NCI-H2171 treated with DMSO at 0.1 percent for 48 hours (cell line): ENCODE measurements at regions not wholly inside any gene's neighbourhood (a gene's known extent, or its start where the extent isn't known, plus 50 kb on each side); places are given as distances from the start of the nearest gene placed in this dataset.
"Not testable (repeated sequence)": the region's sequence is repeated elsewhere in the genome, so short reads cannot be mapped to it uniquely, and the experiment has no call there.

Source experiments
- DNase-seq: peaks from one replicate; lab custom pipeline; 2025; lab: John Stamatoyannopoulos, UW

DNA sequence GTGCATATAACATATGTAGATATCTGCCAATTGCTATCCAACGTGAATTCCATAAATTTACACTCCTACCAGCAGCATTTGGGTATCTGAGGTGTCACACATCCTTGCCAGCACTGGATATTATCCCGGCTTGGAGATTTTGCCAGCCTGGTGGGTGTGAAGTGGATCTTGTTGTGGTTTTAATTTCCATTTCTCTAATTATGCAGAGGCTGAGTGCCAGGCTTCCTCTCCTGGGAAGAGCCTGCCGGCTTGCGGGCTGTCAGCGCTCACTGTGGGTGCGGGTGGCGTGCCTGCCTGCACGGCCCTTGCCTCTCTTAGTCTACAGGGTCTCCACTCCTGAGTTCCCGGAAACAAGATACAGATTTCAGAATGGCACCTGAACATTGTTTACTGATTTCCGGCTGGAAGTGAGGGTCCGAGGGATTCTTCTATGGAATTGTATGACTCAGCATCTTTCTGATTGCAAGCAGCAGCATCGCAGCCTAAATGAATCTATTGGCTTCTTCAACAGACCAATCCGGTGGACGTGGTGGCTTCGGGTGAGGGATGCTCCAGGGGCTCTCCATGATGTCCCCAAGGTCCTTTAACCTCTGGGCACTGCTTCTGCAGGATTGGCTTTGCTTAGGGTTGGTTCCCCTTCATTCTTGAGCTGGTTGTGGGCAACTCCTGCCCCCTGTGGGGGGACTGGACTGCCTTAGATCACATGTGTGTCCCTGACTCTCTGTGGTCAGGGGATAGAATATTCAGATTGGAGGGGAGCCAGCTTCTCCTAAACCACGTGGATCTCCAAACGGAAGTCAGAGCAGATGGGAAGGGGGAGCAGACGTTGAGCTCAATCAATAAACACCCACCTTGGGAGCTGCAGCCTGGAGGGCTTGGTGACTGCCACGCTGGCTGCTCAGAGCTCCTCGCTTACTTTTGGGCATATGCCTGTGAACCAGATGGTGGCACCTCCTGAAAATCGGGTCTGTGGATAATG lies 58.0 kb upstream of the LRPAP1 start:
- peak; percentile 67 for DNase-seq

DNA sequence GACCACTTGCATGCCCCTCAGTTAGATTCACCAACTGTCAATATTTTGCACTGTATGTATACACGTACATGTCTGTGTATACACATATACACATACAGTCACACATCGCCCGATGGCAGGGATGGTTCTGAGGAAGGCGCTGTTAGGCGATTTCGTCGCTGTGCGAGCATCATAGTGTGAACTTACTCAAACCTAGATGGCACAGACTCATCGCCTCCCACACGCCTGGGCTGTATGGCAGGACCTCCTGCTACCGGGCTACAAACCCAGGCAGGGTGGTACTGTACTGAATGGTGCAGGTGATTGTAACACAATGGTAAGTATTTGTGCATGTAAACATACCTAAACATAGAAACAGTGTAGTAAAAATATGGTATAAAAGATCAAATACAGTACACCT lies 57.2 kb upstream of the LRPAP1 start:
- DNase-seq = not testable (repeated sequence)

DNA sequence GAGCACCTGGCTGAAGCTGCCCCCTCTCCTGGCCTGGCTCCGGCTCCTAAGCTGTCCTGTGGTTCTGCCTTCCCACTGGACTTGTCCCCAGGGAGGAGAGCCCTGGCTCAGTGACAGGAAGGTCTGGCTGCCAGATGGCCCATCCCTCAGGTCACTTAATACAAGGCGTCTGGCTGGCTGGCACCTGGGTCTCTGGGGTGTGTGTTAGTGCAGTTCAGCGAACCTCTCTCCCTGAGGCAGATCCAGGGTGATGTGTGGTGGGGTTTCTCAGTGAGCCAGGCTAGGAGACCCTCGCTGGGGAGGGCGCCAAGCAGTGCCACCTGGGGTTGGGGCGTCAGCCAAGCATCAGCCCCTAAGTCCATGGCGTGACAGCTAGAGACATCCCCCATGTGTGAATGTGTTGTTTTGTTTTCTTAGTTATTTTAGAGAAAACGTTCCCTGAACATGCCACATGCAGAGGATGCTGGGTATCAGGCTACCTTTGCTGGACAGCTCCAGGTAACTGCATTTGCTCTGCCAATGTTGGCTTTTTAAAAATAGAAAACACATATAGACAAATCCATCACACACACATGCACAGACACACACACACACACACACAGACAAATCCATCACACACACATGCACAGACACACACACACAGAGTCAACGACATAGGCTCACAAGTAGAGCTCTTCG lies 56.4 kb upstream of the LRPAP1 start:
- DNase-seq = peak; percentile 31

DNA sequence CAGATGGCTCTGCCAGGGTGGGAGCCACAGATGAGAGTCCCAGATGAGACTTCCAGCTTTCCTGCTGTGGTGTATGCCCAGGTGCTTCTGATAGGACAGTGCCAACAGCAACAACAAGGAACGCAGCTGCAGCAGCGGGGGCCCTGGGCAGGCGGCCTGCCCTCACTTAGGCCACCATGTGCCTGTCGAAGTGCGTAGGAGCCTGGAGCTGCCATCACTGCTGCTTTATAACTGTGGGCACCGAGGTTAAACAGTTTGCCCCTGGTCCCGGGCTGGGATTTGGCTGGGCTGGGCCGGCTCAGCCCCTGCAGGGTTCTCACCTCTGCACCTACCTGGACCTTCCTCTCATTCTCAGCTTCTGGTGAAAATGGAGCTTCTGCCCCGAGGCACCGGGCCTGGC lies 54.4 kb upstream of the LRPAP1 start:
- not testable (repeated sequence) for DNase-seq

DNA sequence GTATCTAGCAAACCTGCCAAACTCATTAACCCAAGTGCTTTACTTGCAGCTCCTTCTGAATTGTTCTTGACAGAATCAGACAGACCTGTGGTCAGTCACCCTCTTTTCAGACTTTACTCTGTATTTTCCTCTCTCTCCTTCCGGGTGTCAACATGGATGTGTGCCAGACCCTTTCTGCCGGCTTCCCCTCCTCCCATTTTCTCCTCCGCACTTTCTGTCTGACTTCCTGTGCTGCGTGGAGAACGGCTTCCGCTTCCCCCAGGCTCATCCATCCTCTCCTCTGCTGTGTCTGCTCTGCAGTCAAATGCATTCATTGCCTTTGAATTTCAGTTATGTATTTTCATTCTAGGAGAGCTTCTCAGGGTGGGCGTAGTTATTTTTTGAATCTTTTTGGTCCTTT lies 53.3 kb upstream of the LRPAP1 start:
- DNase-seq = peak; percentile 24

DNA sequence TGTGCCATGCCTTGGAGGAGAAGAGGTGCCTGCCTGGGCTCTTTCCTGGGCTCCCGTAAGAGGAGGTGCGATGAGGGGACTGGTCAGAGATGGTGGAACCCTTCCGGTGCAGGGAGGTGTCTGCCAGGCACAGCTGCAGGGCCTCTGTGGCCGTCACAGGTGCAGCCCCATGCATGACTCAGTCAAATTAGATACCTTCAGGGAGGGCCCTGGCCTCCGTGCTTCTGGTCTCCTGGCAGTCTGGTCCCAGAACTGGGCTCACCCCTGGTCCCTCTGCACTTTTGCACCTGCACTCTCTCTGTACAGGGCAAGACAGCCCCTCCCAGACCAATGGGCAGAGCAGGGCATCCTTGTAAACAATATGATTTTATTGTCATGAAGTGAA lies 49.9 kb upstream of the LRPAP1 start:
- DNase-seq = no peak
